Panc1 (cell line): ENCODE measurements at regions not wholly inside any gene's neighbourhood (a gene's known extent, or its start where the extent isn't known, plus 50 kb on each side); places are given as distances from the start of the nearest gene placed in this dataset.

Experiments
- ATAC-seq: fragments of 200-7000 bp; cut with Tn5 transposase; 2 replicates; pipeline ENCODE4 v1.9.1; 2020; ENCODE audit warnings: mild to moderate bottlenecking, moderate library complexity
- BruUV-seq: library from RNA; stranded (reverse); fragments of 400-500 nt; replicated peaks from 2 replicates; lab custom pipeline; 2021; lab: Mats Ljungman, UMichigan
- CTCF ChIA-PET: fragments of 300-600 bp; sonication (Branson Sonifier 250); formaldehyde crosslinking; loops from one replicate; lab custom pipeline; 2022; ENCODE audit warnings: antibody characterized with exemption; lab: Charles Lee
- POLR2A ChIA-PET: fragments of 300-600 bp; sonication (Branson Sonifier 250); formaldehyde crosslinking; loops from one replicate; lab custom pipeline; 2022; ENCODE audit warnings: antibody characterized with exemption; lab: Charles Lee
- DNase-seq: peaks from one replicate; pipeline ENCODE4 v3.0.0-alpha.2; 2010; ENCODE audit warnings: low read depth, low spot score
- H3K27ac ChIP-seq: 2 replicates; pipeline ENCODE4 v1.5.1; 2011; ENCODE audit warnings: mild to moderate bottlenecking, low read length, inconsistent platforms
- H3K27me3 ChIP-seq: fragments of 200-500 bp; sonication (Bioruptor generic); 2 replicates; pipeline ENCODE4 v1.6.0; 2014; ENCODE audit warnings: low read length, inconsistent platforms; ENCODE audit not compliant: control insufficient read depth, insufficient read depth
- H3K36me3 ChIP-seq: fragments of 200-500 bp; sonication (Bioruptor generic); 2 replicates; pipeline ENCODE4 v1.5.1; 2014; ENCODE audit warnings: inconsistent platforms, mild to moderate bottlenecking, low read length, moderate library complexity; ENCODE audit not compliant: control insufficient read depth, insufficient read depth
- H3K4me1 ChIP-seq: 2 replicates; pipeline ENCODE4 v1.5.1; 2011; ENCODE audit warnings: inconsistent platforms, mild to moderate bottlenecking, low read length, moderate library complexity; ENCODE audit not compliant: control insufficient read depth, insufficient read depth
- H3K4me3 ChIP-seq, 2 experiments: 2 replicates each; pipeline ENCODE4 v1.5.1; 2011 to 2012; ENCODE audit warnings: low read depth in 2 of 2, low read length in 2 of 2, mild to moderate bottlenecking in 2 of 2, inconsistent platforms in 1 of 2, moderate library complexity in 1 of 2
- H3K9me3 ChIP-seq: fragments of 200-500 bp; sonication (Bioruptor generic); 2 replicates; pipeline ENCODE4 v1.5.1; 2014; ENCODE audit warnings: low read depth, mild to moderate bottlenecking, inconsistent platforms, low read length, moderate library complexity; ENCODE audit not compliant: control insufficient read depth, insufficient read depth
- SIN3A ChIP-seq: IDR thresholded peaks from 2 replicates; pipeline ENCODE4 v1.6.1; 2012; ENCODE audit warnings: low read depth, mild to moderate bottlenecking, low read length, moderate library complexity, borderline replicate concordance; ENCODE audit not compliant: insufficient read depth
- TCF7L2 ChIP-seq: IDR thresholded peaks from 2 replicates; pipeline ENCODE4 v1.6.1; 2011; ENCODE audit warnings: mild to moderate bottlenecking, low read depth, low read length, inconsistent platforms
- in situ Hi-C: cut with HindIII; loops from 2 replicates; pipeline ENCODE4 v1.10.0; 2016; ENCODE audit warnings: low sequenced_read_pairs, low pct_unique_long_range_greater_than_20kb
- intact Hi-C: fragments of 100-400 bp; cut with micrococcal nuclease; formaldehyde crosslinking; loops from one replicate; pipeline ENCODE4 v1.10.0; 2022; ENCODE audit not compliant: unreplicated experiment
- TF ChIP-seq, protein P1 (sequence below): fragments of 450-650 bp; IDR thresholded peaks from 2 replicates; pipeline ENCODE4 v1.5.1; 2017; ENCODE audit warnings: mild to moderate bottlenecking
- TF ChIP-seq, protein P2 (sequence below), 2 experiments: IDR thresholded peaks; 2 replicates each; pipeline ENCODE4 v1.6.1; 2011 to 2012; ENCODE audit warnings: low read depth in 2 of 2, control low read depth in 1 of 2, low read length in 1 of 2, mild to moderate bottlenecking in 1 of 2, moderate library complexity in 1 of 2; ENCODE audit not compliant: insufficient read depth in 1 of 2

DNA sequence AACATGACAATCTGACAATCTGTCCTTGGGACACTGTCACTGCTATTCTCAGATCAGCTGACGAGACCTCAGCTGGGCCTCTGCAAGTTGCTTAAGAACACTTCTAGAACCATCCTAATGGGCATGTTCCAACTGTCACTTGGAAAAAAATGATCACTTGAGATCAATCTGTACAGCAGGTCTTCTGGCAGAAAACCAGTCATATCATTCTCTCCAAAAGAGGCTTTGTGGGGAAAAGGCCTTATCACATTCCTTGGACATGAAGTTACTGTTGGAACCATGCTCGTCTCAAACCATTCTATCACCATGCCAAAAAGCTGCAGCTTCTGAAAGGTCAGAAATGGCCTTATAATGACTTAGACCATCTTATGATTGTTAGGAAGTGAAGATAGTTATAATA is 744.2 kb downstream of the USP25 start:
- CTCF ChIA-PET: no interaction called here
- BruUV-seq: no TSS peak
- DNase-seq: no peak
- no peaks in the 10 kb centered on the region for H3K36me3 ChIP-seq
- ATAC-seq: no peak
- no peak overlapping the region for H3K27ac ChIP-seq
- H3K9me3 ChIP-seq: no peaks in the 10 kb centered on the region
- H3K4me1 ChIP-seq: no peaks in the 10 kb centered on the region
- no peaks in the 10 kb centered on the region for H3K27me3 ChIP-seq
- H3K4me3 ChIP-seq: no peak overlapping the region
- in situ Hi-C loops (no loop called here), intact Hi-C loops (no loop called here)
- TF ChIP-seq, protein P1, sequence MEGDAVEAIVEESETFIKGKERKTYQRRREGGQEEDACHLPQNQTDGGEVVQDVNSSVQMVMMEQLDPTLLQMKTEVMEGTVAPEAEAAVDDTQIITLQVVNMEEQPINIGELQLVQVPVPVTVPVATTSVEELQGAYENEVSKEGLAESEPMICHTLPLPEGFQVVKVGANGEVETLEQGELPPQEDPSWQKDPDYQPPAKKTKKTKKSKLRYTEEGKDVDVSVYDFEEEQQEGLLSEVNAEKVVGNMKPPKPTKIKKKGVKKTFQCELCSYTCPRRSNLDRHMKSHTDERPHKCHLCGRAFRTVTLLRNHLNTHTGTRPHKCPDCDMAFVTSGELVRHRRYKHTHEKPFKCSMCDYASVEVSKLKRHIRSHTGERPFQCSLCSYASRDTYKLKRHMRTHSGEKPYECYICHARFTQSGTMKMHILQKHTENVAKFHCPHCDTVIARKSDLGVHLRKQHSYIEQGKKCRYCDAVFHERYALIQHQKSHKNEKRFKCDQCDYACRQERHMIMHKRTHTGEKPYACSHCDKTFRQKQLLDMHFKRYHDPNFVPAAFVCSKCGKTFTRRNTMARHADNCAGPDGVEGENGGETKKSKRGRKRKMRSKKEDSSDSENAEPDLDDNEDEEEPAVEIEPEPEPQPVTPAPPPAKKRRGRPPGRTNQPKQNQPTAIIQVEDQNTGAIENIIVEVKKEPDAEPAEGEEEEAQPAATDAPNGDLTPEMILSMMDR: no peak
- POLR2A ChIA-PET: no interaction called here

DNA sequence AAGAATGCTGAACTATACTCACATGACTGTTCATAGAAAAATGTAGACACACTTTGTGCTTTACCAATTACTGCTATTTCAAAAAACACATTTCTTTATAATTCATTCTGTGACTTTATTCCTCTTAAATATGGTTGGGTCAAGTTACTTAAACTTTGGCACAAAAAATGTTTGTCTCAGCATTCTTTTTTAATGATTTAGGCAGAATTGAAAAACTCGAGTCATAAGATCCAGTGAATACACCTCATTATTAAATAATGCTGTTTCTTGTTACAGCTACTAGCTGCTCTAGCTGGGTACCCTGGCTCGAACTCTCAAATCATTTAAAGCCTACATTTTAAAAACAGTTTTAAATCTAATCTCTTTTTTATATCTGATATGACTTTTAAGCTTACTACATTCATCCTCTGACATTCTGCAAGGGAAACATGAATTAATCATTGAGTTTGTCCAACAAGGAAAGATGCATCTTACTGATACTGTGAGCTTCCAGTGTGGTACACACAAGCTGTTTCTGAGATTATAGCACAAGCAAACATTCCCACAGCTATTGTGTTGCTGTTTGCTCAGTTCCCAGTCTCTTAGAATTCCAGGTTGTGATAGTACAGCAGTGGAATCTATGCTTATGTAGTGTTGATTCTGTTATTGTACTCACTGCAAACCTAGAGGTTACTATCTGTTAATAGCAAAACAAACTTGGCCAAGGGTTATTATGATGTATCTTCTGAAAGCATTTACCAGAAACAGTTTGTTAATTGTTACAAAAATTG is 746.5 kb downstream of the USP25 start:
- no peaks in the 10 kb centered on the region for H3K9me3 ChIP-seq
- POLR2A ChIA-PET: no interaction called here
- no peak overlapping the region for H3K4me3 ChIP-seq
- ATAC-seq: no peak
- H3K27me3 ChIP-seq: no peaks in the 10 kb centered on the region
- no peaks in the 10 kb centered on the region for H3K36me3 ChIP-seq
- in situ Hi-C loops (no loop called here), intact Hi-C loops (no loop called here)
- TF ChIP-seq SIN3A: no peak
- TF ChIP-seq, protein P2, sequence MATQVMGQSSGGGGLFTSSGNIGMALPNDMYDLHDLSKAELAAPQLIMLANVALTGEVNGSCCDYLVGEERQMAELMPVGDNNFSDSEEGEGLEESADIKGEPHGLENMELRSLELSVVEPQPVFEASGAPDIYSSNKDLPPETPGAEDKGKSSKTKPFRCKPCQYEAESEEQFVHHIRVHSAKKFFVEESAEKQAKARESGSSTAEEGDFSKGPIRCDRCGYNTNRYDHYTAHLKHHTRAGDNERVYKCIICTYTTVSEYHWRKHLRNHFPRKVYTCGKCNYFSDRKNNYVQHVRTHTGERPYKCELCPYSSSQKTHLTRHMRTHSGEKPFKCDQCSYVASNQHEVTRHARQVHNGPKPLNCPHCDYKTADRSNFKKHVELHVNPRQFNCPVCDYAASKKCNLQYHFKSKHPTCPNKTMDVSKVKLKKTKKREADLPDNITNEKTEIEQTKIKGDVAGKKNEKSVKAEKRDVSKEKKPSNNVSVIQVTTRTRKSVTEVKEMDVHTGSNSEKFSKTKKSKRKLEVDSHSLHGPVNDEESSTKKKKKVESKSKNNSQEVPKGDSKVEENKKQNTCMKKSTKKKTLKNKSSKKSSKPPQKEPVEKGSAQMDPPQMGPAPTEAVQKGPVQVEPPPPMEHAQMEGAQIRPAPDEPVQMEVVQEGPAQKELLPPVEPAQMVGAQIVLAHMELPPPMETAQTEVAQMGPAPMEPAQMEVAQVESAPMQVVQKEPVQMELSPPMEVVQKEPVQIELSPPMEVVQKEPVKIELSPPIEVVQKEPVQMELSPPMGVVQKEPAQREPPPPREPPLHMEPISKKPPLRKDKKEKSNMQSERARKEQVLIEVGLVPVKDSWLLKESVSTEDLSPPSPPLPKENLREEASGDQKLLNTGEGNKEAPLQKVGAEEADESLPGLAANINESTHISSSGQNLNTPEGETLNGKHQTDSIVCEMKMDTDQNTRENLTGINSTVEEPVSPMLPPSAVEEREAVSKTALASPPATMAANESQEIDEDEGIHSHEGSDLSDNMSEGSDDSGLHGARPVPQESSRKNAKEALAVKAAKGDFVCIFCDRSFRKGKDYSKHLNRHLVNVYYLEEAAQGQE (IDR thresholded peaks at IDR 0.05; ENCODE audit: insufficient read depth in 1 of 2, low read depth in 2 of 2, low read length in 1 of 2): no peak
- TF ChIP-seq, protein P1: no peak
- no peak for TF ChIP-seq TCF7L2
- no TSS peak for BruUV-seq
- no peak for DNase-seq
- no peak overlapping the region for H3K27ac ChIP-seq
- no peaks in the 10 kb centered on the region for H3K4me1 ChIP-seq
- CTCF ChIA-PET: no interaction called here
